SU-DHL-6 (cell line): ENCODE measurements at regions not wholly inside any gene's neighbourhood (a gene's known extent, or its start where the extent isn't known, plus 50 kb on each side); places are given as distances from the start of the nearest gene placed in this dataset.

Experiments
- H2AFZ ChIP-seq: fragments of 200-600 bp; sonication (generic); 2 replicates; pipeline ENCODE4 v1.6.1; 2014; ENCODE audit warnings: low read depth, mild to moderate bottlenecking, moderate library complexity, mixed read lengths, antibody characterized with exemption, low read length; ENCODE audit not compliant: severe bottlenecking
- H3F3A ChIP-seq: fragments of 200-600 bp; shearing (Covaris generic); 2 replicates; pipeline ENCODE4 v1.6.0; 2016; ENCODE audit warnings: antibody characterized with exemption, mild to moderate bottlenecking; ENCODE audit not compliant: insufficient read depth
- H3K27ac ChIP-seq: fragments of 200-600 bp; sonication (generic); 2 replicates; pipeline ENCODE4 v1.5.1; 2016; ENCODE audit warnings: low read depth, mild to moderate bottlenecking, low read length, moderate library complexity, mixed read lengths
- H3K27me3 ChIP-seq: fragments of 200-600 bp; sonication (generic), shearing (Covaris generic); 2 replicates; pipeline ENCODE4 v1.6.0; 2014; ENCODE audit warnings: mild to moderate bottlenecking, low read length
- H3K36me3 ChIP-seq: fragments of 200-600 bp; sonication (generic); 2 replicates; pipeline ENCODE4 v1.6.1; 2014; ENCODE audit warnings: mild to moderate bottlenecking, low read length, mixed read lengths
- H3K4me2 ChIP-seq: fragments of 300-600, 200-600 bp; shearing (Covaris generic), sonication (generic); 2 replicates; pipeline ENCODE4 v1.6.0; 2014; ENCODE audit warnings: low read length, low read depth, mild to moderate bottlenecking; ENCODE audit not compliant: poor library complexity, severe bottlenecking
- H3K4me3 ChIP-seq: fragments of 200-600 bp; sonication (generic); 2 replicates; pipeline ENCODE4 v1.5.1; 2014; ENCODE audit warnings: antibody characterized with exemption, low read length, mild to moderate bottlenecking, mixed read lengths; ENCODE audit not compliant: insufficient read depth, poor library complexity, severe bottlenecking
- H3K79me2 ChIP-seq: fragments of 200-600 bp; sonication (generic); 2 replicates; pipeline ENCODE4 v1.6.1; 2014; ENCODE audit warnings: mild to moderate bottlenecking, low read length, moderate library complexity; ENCODE audit not compliant: insufficient read depth
- H3K9ac ChIP-seq: fragments of 200-600 bp; sonication (generic); 2 replicates; pipeline ENCODE4 v1.7.0; 2014; ENCODE audit warnings: mild to moderate bottlenecking, low read length
- H3K9me2 ChIP-seq: fragments of 200-600 bp; sonication (generic); replicated peaks from 2 replicates; pipeline ENCODE4 v1.6.1; 2014; ENCODE audit warnings: low read length; ENCODE audit not compliant: insufficient read depth
- H3K9me3 ChIP-seq: fragments of 200-600 bp; sonication (generic); 2 replicates; pipeline ENCODE4 v1.6.1; 2014; ENCODE audit warnings: low read length, mixed read lengths; ENCODE audit not compliant: insufficient read depth
- H4K20me1 ChIP-seq: fragments of 200-600 bp; sonication (generic); 2 replicates; pipeline ENCODE4 v1.6.1; 2014; ENCODE audit warnings: low read depth, mild to moderate bottlenecking, antibody characterized with exemption, low read length, moderate library complexity, mixed read lengths
- CTCF ChIP-seq: fragments of 200-600 bp; sonication (generic); IDR thresholded peaks from one replicate; pipeline ENCODE4 v1.5.1; 2017; ENCODE audit warnings: antibody characterized with exemption, mild to moderate bottlenecking, low read length, moderate library complexity; ENCODE audit not compliant: insufficient read depth, poor library complexity, severe bottlenecking
- EZH2phosphoT487 ChIP-seq: fragments of 200-600 bp; sonication (generic), shearing (Covaris generic); conservative IDR thresholded peaks from 2 replicates; pipeline ENCODE4 v1.6.1; 2018; ENCODE audit warnings: mild to moderate bottlenecking, antibody characterized with exemption, low read length, moderate library complexity, mixed read lengths

GRCh38 chr1:168640182-168640581, 63.8 kb downstream of the XCL1 start:
- Histone ChIP-seq H3K36me3 (no peaks in the 10 kb centered on the region), H3K4me2 (no peak overlapping the region), H3K79me2 (no peaks in the 10 kb centered on the region), H3K9me3 (no peaks in the 10 kb centered on the region), H2AFZ (no peak overlapping the region), H3K4me3 (no peak overlapping the region), H3K9me2 (no peaks in the 10 kb centered on the region), H3F3A (no peaks in the 10 kb centered on the region), H3K9ac (no peak overlapping the region), H4K20me1 (no peaks in the 10 kb centered on the region), H3K27ac (no peak overlapping the region), H3K27me3 (no peaks in the 10 kb centered on the region)
- TF ChIP-seq CTCF (no peak), EZH2phosphoT487 (no peak)

- Histone ChIP-seq H2AFZ (no peak overlapping the region), H4K20me1 (no peaks in the 10 kb centered on the region), H3F3A (no peaks in the 10 kb centered on the region), H3K36me3 (no peaks in the 10 kb centered on the region), H3K9me3 (no peaks in the 10 kb centered on the region), H3K27me3 (no peaks in the 10 kb centered on the region), H3K9me2 (no peaks in the 10 kb centered on the region), H3K79me2 (no peaks in the 10 kb centered on the region), H3K9ac (no peak overlapping the region), H3K4me3 (no peak overlapping the region), H3K27ac (no peak overlapping the region), H3K4me2 (no peak overlapping the region)
- no peak for TF ChIP-seq CTCF
Measured at GRCh38 chr1:168640836-168641235, 64.4 kb downstream of the XCL1 start.

- Histone ChIP-seq H3K79me2 (no peaks in the 10 kb centered on the region), H3K9me3 (no peaks in the 10 kb centered on the region), H3K36me3 (no peaks in the 10 kb centered on the region), H2AFZ (no peak overlapping the region), H3K9ac (no peak overlapping the region), H3K27me3 (no peaks in the 10 kb centered on the region), H3K27ac (no peak overlapping the region), H3K4me3 (no peak overlapping the region), H3K4me2 (no peak overlapping the region), H3K9me2 (no peaks in the 10 kb centered on the region), H4K20me1 (no peaks in the 10 kb centered on the region), H3F3A (no peaks in the 10 kb centered on the region)
- TF ChIP-seq CTCF (no peak), EZH2phosphoT487 (no peak)
Measured at GRCh38 chr1:168643152-168643551, 66.7 kb downstream of the XCL1 start.
